ENCODE measurements at regions not wholly inside any gene's neighbourhood (a gene's known extent, or its start where the extent isn't known, plus 50 kb on each side); places are given as distances from the start of the nearest gene placed in this dataset.
"Not testable (repeated sequence)": the region's sequence is repeated elsewhere in the genome, so short reads cannot be mapped to it uniquely, and the experiment has no call there.

DNA sequence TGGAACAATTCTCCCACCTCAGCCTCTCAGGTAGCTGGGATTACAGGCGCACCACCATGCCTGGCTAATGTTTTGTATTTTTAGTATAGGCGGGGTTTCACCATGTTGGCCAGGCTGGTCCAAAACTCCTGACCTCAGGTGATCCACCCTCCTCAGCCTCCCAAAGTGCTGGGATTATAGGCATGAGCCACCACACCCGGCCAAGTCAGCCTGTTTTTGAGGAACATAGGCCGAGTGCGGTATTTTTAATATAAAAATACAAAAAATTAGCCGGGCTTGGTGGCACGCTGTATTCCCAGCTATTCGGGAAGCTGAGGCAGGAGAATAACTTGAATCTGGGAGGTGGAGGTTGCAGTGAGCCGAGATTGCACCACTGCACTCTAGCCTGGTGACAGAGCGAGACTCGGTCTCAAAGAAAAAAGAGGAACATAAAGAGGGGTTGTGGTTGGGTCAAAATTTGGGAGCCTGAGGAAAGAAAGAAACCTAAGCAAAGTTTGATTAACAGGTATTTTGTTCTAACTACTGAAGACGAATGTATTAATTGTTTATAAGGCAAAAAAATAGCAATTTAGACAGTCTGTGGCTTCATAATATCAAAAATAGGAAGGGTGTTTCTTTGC, 51.6 kb upstream of the ZNF254 start:
- peak overlapping the region in 1 of 2 donors; percentile 49 for H3K27ac Mint-ChIP-seq
- ATAC-seq; H3K9me3 Mint-ChIP-seq; DNase-seq (ENCODE audit: low spot score in 2 of 2): not testable (repeated sequence)
- peaks cover 27 to 30% of the 10 kb centered on the region in 2 donors for H3K36me3 Mint-ChIP-seq
